ENCODE measurements at regions not wholly inside any gene's neighbourhood (a gene's known extent, or its start where the extent isn't known, plus 50 kb on each side); places are given as distances from the start of the nearest gene placed in this dataset.
"Not testable (repeated sequence)": the region's sequence is repeated elsewhere in the genome, so short reads cannot be mapped to it uniquely, and the experiment has no call there.

DNA sequence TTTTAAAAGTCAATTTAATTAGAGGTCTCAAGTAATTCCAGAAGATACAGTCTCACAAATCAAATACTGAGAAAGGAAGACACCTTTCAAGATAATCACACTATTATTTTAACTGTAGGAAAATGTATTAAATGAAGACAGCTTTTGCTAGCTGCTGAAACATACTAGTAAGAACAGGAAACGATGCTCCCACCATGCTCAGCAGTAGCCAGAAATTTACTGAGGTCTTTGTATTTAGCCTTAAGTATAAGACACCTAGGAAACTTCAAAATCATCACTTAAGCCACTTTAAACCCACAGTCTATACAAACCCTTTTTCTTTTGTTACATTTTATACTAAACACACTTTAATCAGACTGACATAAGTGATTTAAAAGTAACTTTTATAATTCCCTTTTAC lies 72.7 kb upstream of the NPIPB12 start:
- H3K27me3 ChIP-seq (ENCODE audit: control insufficient read depth, insufficient read depth, low read length); H3K4me3 ChIP-seq (ENCODE audit: low read depth, low read length); H3K9me3 ChIP-seq (ENCODE audit: control insufficient read depth, insufficient read depth, low read depth, low read length); H3K9ac ChIP-seq (ENCODE audit: low read length); H3K4me1 ChIP-seq (ENCODE audit: control insufficient read depth, insufficient read depth, low read length); H3K27ac ChIP-seq (ENCODE audit: low read depth, low read length); H3K36me3 ChIP-seq (ENCODE audit: control insufficient read depth, insufficient read depth, low read length): not testable (repeated sequence)

GRCh38 chr16:29581764-29582163 lies 75.6 kb upstream of the NPIPB12 start:
- not testable (repeated sequence) for H3K36me3 ChIP-seq (ENCODE audit: control insufficient read depth, insufficient read depth, low read length); H3K27me3 ChIP-seq (ENCODE audit: control insufficient read depth, insufficient read depth, low read length); H3K9me3 ChIP-seq (ENCODE audit: control insufficient read depth, insufficient read depth, low read depth, low read length); H3K27ac ChIP-seq (ENCODE audit: low read depth, low read length); H3K4me3 ChIP-seq (ENCODE audit: low read depth, low read length); H3K9ac ChIP-seq (ENCODE audit: low read length); H3K4me1 ChIP-seq (ENCODE audit: control insufficient read depth, insufficient read depth, low read length)

DNA sequence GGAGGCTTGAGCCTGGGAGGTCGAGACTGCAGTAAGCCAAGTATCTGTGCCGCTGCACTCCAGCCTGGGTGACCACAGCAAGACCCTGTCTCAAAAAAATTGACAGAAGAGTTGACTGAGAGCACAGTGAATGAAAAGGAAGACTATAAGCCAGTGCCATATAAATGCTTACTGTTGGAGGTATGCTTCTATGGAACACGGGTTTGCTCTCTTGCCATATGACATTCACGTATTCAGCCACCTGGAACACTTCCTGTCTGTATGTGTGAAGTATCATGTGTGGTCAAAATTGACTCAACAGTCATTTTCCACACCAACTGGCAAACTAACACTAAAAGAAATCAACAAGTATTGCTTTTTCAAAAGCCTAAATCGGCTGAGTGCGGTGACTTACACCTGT lies 71.1 kb upstream of the SPN start:
- H3K9me3 ChIP-seq (ENCODE audit: control insufficient read depth, insufficient read depth, low read depth, low read length); H3K4me1 ChIP-seq (ENCODE audit: control insufficient read depth, insufficient read depth, low read length); H3K9ac ChIP-seq (ENCODE audit: low read length); H3K36me3 ChIP-seq (ENCODE audit: control insufficient read depth, insufficient read depth, low read length); H3K4me3 ChIP-seq (ENCODE audit: low read depth, low read length); H3K27me3 ChIP-seq (ENCODE audit: control insufficient read depth, insufficient read depth, low read length); H3K27ac ChIP-seq (ENCODE audit: low read depth, low read length): not testable (repeated sequence)

DNA sequence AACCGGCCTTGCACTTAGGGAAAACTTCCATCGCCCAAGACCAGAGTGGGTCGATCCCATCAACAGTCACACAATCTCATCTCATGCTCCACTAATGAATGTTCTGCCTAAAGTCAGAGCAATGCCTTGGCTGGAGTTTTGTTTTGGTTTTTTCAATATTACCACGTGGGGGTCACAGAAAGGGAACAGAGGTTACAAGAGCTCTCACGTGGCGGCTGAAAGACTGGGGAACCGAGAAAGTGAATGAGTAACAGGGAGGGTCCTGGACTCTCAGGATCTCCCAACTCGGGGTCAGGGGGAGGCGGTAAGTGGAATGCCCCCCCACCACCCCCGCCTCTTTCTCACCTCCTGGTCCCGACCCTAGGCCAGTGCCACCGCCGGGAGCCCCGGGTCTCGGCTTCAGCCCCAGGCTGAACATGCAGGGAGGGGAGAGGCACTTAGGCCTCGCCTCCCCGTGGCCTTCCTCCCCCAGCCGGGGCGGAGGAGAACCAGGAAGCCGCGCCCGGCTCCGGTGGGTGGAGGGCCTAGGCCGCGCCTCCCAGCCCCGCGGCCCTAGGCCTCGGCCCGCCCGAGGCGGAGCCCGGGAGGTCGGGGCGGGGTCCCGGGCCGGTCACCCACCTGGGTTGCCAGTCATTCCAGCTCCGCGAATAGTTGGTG lies 68.7 kb upstream of the SPN start:
- Histone ChIP-seq H3K9ac (ENCODE audit: low read length) (peak overlapping the region; percentile 82), H3K4me3 (ENCODE audit: low read depth, low read length) (peak overlapping the region; percentile 93)
- not testable (repeated sequence) for H3K27me3 ChIP-seq (ENCODE audit: control insufficient read depth, insufficient read depth, low read length); H3K27ac ChIP-seq (ENCODE audit: low read depth, low read length); H3K4me1 ChIP-seq (ENCODE audit: control insufficient read depth, insufficient read depth, low read length); H3K9me3 ChIP-seq (ENCODE audit: control insufficient read depth, insufficient read depth, low read depth, low read length); H3K36me3 ChIP-seq (ENCODE audit: control insufficient read depth, insufficient read depth, low read length)

DNA sequence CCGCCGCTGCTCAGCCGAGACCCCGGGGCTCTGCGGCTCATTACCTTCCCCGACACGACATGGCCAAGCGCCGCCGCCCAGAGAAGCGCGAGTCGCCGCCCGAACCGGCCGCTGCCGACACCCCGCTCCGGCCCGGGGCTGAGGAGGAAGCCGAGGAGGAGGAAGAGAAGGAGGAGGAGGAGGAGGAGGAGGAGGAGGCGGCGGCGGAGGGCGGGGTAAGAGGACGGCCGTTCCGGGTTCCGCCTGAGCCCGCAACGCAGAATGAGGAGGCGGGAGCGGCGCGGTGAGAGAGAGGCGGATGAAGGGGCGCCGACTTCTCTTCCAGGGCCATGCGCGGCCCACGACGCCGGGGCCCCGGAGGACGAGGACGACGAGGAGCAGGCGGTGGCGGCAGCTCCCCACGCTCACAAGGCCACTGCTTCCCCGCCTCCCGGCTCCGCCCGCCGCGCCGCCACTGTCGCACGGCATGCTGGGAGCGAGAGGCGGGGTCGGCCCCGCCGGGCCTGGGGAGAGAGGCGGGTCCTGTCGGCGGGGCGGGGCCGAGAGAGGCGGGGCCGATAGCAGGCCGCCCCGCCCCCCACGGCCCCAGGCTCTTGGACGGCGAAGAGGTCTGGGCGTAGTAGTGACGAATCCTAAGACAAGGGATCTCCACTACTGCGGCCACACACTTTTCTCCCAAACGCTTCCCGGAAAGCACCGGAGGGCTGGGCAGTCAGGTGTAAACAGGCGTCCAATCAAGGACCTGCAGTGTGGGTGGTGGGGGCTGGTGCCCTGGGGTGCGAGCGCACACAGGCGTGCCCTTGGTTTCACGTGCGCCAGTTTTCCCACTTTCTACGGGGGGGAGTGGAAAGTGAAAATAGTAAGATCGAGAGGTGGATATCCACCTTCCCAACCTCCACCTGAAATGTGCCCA lies 67.9 kb upstream of the SPN start:
- not testable (repeated sequence) for H3K27me3 ChIP-seq (ENCODE audit: control insufficient read depth, insufficient read depth, low read length); H3K4me1 ChIP-seq (ENCODE audit: control insufficient read depth, insufficient read depth, low read length); H3K9me3 ChIP-seq (ENCODE audit: control insufficient read depth, insufficient read depth, low read depth, low read length); H3K36me3 ChIP-seq (ENCODE audit: control insufficient read depth, insufficient read depth, low read length)
- Histone ChIP-seq H3K9ac (ENCODE audit: low read length) (peak overlapping the region; percentile 82), H3K27ac (ENCODE audit: low read depth, low read length) (peak overlapping the region; percentile 68; the same call in 1 of the 2 replicates), H3K4me3 (ENCODE audit: low read depth, low read length) (peak overlapping the region; percentile 93)

DNA sequence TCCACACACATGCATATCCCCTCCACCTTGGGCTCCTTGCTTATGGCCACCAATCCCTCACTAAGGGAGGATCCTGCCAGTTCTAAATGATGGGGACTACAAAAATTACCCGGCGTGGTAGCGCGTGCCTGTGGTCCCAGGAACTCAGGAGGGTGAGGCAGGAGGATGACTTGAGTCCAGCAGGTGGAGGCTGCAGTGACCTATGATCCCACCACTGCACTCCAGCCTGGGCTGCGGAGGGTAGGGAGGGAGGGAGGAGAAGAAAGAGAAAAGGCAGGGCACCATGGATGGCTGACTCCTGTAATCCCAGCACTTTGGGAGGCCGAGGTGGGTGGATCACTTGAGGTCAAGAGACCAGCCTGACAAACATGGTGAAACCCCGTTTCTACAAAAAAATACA lies 66.0 kb upstream of the SPN start:
- H3K4me1 ChIP-seq (ENCODE audit: control insufficient read depth, insufficient read depth, low read length); H3K36me3 ChIP-seq (ENCODE audit: control insufficient read depth, insufficient read depth, low read length); H3K9ac ChIP-seq (ENCODE audit: low read length); H3K4me3 ChIP-seq (ENCODE audit: low read depth, low read length); H3K27ac ChIP-seq (ENCODE audit: low read depth, low read length); H3K27me3 ChIP-seq (ENCODE audit: control insufficient read depth, insufficient read depth, low read length); H3K9me3 ChIP-seq (ENCODE audit: control insufficient read depth, insufficient read depth, low read depth, low read length): not testable (repeated sequence)

- H3K36me3 ChIP-seq (ENCODE audit: control insufficient read depth, insufficient read depth, low read length); H3K9ac ChIP-seq (ENCODE audit: low read length); H3K4me3 ChIP-seq (ENCODE audit: low read depth, low read length); H3K27me3 ChIP-seq (ENCODE audit: control insufficient read depth, insufficient read depth, low read length); H3K9me3 ChIP-seq (ENCODE audit: control insufficient read depth, insufficient read depth, low read depth, low read length); H3K27ac ChIP-seq (ENCODE audit: low read depth, low read length): not testable (repeated sequence)
- H3K4me1 ChIP-seq (ENCODE audit: control insufficient read depth, insufficient read depth, low read length): peaks cover 11% of the 10 kb centered on the region
These were observed 62.7 kb upstream of the SPN start for GRCh38 chr16:29600111-29601000.

DNA sequence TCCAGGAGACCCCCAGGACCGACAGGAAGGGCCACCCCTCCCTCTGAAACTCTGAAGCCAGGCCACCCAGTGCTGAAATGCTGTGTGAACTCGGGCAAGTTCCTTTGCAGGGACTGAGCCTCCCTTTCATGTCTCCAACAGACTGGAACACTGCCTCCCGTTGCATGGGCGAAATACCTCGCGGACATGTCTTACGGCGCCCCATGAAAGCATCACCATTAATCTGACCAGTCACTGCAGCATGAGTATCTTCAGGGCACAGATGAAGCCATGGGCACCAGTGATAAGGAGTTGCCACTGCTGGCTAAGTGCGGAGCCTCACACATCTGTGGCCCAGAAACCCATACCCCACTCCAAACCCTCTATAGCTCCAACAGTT lies 60.8 kb upstream of the SPN start:
- not testable (repeated sequence) for H3K9ac ChIP-seq (ENCODE audit: low read length); H3K4me3 ChIP-seq (ENCODE audit: low read depth, low read length); H3K9me3 ChIP-seq (ENCODE audit: control insufficient read depth, insufficient read depth, low read depth, low read length); H3K36me3 ChIP-seq (ENCODE audit: control insufficient read depth, insufficient read depth, low read length); H3K27ac ChIP-seq (ENCODE audit: low read depth, low read length); H3K27me3 ChIP-seq (ENCODE audit: control insufficient read depth, insufficient read depth, low read length)
- H3K4me1 ChIP-seq (ENCODE audit: control insufficient read depth, insufficient read depth, low read length): peaks cover 15% of the 10 kb centered on the region

- H3K9me3 ChIP-seq (ENCODE audit: control insufficient read depth, insufficient read depth, low read depth, low read length); H3K36me3 ChIP-seq (ENCODE audit: control insufficient read depth, insufficient read depth, low read length); H3K27ac ChIP-seq (ENCODE audit: low read depth, low read length); H3K9ac ChIP-seq (ENCODE audit: low read length); H3K27me3 ChIP-seq (ENCODE audit: control insufficient read depth, insufficient read depth, low read length); H3K4me3 ChIP-seq (ENCODE audit: low read depth, low read length): not testable (repeated sequence)
- peaks cover 15% of the 10 kb centered on the region for H3K4me1 ChIP-seq (ENCODE audit: control insufficient read depth, insufficient read depth, low read length)
These were observed 60.4 kb upstream of the SPN start for GRCh38 chr16:29602683-29603088.

DNA sequence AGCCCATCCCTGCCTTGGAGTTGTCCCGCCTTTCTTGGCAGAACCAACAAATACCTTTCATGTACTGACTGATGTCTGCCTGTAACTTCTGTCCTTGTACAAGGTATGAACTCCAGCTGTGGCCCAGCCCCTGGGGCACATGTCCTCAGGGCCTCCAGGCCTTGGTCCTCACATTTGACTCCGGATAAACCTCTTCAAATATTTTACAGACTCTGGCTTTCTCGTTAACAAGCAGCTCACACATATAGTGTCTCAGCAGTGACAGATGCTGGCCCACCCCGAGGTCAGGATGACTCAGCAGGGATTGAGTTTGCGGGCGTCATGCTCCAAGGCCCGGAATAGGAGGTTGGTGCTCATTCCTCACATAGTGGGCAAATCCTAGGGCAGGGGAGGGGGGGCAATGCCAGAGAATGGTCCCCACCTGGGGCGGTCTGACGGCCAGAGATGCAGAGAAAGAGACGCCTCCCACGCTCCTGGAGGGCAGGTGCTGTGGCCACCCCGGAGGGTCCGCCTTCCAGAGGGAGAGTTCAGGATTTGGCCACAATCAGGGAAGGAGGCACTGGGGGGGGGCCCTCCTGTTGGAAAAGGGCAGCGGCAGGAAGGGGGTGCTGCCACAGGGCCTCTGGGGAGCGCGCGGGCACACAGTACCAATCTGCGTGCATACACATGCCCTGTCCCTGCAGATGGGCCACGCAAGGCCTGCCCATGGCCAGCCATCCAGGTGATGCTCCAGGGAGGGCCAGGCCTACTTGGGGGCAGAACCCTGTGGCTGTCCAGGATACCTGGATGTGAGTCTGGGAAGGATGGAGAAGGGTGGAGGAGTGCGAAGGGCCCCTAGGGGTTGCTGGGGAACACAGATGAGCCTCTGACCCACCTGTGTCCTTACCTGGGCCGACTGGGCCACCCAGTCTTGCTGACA lies 58.2 kb upstream of the SPN start:
- not testable (repeated sequence) for H3K4me3 ChIP-seq (ENCODE audit: low read depth, low read length); H3K36me3 ChIP-seq (ENCODE audit: control insufficient read depth, insufficient read depth, low read length); H3K9ac ChIP-seq (ENCODE audit: low read length); H3K27me3 ChIP-seq (ENCODE audit: control insufficient read depth, insufficient read depth, low read length); H3K9me3 ChIP-seq (ENCODE audit: control insufficient read depth, insufficient read depth, low read depth, low read length); H3K27ac ChIP-seq (ENCODE audit: low read depth, low read length)
- H3K4me1 ChIP-seq (ENCODE audit: control insufficient read depth, insufficient read depth, low read length): peaks cover 10% of the 10 kb centered on the region

Measured in HUES6 (cell line).